ENCODE measurements at regions not wholly inside any gene's neighbourhood (a gene's known extent, or its start where the extent isn't known, plus 50 kb on each side); places are given as distances from the start of the nearest gene placed in this dataset.

DNA sequence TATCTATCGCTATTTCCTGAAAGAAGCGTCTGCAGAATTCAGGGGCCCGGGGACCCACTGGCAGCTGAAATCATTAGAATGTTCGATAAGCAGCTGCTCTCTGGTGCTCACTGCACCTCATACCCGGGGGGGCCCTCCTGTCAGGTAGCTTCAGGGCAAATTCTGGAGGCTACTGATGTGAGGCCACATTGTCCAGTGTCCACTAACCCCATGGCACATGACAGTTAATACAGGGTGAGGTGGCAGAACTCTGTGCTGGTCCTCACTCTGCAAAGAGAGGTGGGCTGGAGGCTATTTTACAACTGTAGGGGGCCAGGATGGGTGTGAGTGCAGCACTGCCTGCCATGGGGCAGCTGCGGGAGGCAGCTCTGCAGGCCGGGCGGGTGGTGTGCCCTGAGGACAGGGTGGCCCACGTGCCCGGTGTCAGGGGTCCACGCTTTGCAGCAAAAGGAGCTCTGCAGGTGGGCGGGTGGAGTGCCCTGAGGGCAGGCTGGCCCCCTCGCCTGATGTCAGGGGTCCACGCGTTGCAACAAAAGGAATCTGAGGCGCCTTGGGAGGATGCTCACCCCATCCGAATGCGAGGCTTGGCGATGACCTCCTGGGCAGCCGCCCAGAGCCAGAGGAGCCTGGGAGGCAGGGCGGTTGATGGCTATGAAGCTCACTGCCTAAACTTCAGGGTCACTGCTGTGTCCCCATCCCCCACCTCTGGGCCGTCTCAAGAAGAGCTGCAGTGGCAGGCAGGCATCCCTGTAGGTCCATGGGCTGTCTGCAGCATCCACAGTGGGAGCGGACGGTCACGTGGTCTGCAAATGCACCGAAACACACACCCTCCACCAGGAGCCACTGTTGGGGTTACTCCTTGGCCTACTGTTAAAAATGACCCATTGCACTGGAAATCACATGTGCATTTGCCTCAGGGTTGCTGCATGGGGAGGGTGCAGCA lies 207.0 kb upstream of the SALL3 start:
- no peaks in the 10 kb centered on the region for H3K27me3 ChIP-seq
- no peak overlapping the region for H3K27ac ChIP-seq
- H3K36me3 ChIP-seq, result no peaks in the 10 kb centered on the region
- intact Hi-C loops (cut with DNase I), result no loop called here
- no peaks in the 10 kb centered on the region for H3K4me1 ChIP-seq
- no peaks in the 10 kb centered on the region for H3K9me3 ChIP-seq
- TF ChIP-seq, protein P1, sequence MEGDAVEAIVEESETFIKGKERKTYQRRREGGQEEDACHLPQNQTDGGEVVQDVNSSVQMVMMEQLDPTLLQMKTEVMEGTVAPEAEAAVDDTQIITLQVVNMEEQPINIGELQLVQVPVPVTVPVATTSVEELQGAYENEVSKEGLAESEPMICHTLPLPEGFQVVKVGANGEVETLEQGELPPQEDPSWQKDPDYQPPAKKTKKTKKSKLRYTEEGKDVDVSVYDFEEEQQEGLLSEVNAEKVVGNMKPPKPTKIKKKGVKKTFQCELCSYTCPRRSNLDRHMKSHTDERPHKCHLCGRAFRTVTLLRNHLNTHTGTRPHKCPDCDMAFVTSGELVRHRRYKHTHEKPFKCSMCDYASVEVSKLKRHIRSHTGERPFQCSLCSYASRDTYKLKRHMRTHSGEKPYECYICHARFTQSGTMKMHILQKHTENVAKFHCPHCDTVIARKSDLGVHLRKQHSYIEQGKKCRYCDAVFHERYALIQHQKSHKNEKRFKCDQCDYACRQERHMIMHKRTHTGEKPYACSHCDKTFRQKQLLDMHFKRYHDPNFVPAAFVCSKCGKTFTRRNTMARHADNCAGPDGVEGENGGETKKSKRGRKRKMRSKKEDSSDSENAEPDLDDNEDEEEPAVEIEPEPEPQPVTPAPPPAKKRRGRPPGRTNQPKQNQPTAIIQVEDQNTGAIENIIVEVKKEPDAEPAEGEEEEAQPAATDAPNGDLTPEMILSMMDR (IDR thresholded peaks at IDR 0.05), result no peak
- TF ChIP-seq POLR2AphosphoS5 (IDR thresholded peaks at IDR 0.05; ENCODE audit: insufficient read depth in 1 of 2, low read depth in 1 of 2) (no peak), POLR2A (IDR thresholded peaks at IDR 0.05) (no peak)
- no peak overlapping the region for H3K4me3 ChIP-seq
- peak in 1 of 2 donors; percentile 89 for DNase-seq (ENCODE audit: extremely low spot score in 2 of 2)

DNA sequence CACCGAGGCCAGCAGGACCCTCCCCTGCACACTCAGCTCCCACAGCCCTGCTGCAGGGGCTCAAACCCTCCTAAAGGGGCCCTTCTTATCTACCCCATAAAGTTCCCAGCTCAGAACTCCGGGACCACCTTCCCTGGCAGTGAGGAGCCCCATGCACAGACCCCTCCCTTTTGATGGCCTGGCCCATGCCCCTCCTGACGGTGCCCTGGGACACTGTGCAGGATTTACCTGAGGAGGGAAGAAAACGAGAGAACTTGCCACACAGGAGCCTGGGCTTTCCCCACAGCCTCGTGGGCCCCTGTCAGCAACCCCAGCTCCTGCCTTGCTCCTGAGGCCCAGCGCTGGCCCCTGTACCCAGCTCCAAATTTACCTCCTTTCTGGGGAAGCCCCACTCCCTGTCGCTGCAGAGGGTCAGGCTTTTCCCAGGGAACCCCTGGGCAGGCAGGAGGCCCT lies 206.3 kb upstream of the SALL3 start:
- Histone ChIP-seq H3K27ac (no peak overlapping the region), H3K9me3 (no peaks in the 10 kb centered on the region), H3K4me3 (no peak overlapping the region), H3K4me1 (no peaks in the 10 kb centered on the region), H3K36me3 (no peaks in the 10 kb centered on the region), H3K27me3 (no peaks in the 10 kb centered on the region)
- intact Hi-C loops (cut with DNase I), result no loop called here
- TF ChIP-seq, protein P1 (IDR thresholded peaks at IDR 0.05), result no peak
- TF ChIP-seq POLR2A (IDR thresholded peaks at IDR 0.05) (no peak), POLR2AphosphoS5 (IDR thresholded peaks at IDR 0.05; ENCODE audit: insufficient read depth in 1 of 2, low read depth in 1 of 2) (no peak)
- no peak for DNase-seq (ENCODE audit: extremely low spot score in 2 of 2)

DNA sequence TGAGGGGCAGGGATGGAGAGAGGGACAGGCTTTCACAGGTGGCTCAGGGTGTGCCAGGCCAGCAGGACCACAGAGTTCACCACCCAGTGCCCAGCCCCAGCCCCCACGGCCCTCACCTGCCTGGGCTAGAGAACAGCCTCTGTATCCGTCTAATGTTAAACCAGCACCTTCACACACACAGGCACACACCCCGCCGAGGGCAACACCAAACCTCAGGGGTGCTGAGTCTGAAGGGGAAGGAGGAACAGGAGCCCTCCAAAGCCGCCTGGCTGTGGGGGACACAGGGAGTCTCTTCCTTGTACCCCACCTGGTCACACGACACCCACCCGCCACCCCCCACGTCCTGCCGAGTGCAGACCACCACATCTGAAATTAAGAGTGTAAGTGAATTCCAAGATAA lies 205.8 kb upstream of the SALL3 start:
- TF ChIP-seq POLR2AphosphoS5 (IDR thresholded peaks at IDR 0.05; ENCODE audit: insufficient read depth in 1 of 2, low read depth in 1 of 2), result no peak
- TF ChIP-seq, protein P1 (IDR thresholded peaks at IDR 0.05), result no peak
- TF ChIP-seq POLR2A (IDR thresholded peaks at IDR 0.05), result no peak
- H3K27ac ChIP-seq, result no peak overlapping the region
- no peaks in the 10 kb centered on the region for H3K4me1 ChIP-seq
- DNase-seq (ENCODE audit: extremely low spot score in 2 of 2), result no peak
- no peaks in the 10 kb centered on the region for H3K36me3 ChIP-seq
- H3K4me3 ChIP-seq, result no peak overlapping the region
- no peaks in the 10 kb centered on the region for H3K27me3 ChIP-seq
- intact Hi-C loops (cut with DNase I), result no loop called here
- no peaks in the 10 kb centered on the region for H3K9me3 ChIP-seq

DNA sequence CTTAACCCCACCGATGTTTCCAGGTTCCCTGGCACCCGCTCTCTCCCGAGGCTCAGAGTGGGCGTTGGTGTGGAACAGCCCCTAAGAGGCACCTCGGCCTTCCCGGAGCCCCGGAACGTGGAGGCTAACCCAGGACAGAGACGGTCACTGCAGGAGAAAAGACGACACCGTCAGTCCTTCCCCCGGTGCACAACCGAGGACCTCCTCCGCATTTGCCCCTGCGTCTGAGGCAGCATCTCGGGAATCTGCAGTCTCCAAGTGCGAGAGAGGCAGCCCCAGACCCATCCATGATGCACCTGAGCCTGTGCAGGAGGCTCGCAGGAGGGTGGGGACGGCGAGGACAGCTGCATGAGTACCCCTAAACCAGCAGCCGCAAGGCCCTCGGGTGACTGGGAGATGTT lies 204.9 kb upstream of the SALL3 start:
- H3K27me3 ChIP-seq, result no peaks in the 10 kb centered on the region
- TF ChIP-seq, protein P1 (IDR thresholded peaks at IDR 0.05), result no peak
- TF ChIP-seq POLR2AphosphoS5 (IDR thresholded peaks at IDR 0.05; ENCODE audit: insufficient read depth in 1 of 2, low read depth in 1 of 2) (no peak), POLR2A (IDR thresholded peaks at IDR 0.05) (no peak)

DNA sequence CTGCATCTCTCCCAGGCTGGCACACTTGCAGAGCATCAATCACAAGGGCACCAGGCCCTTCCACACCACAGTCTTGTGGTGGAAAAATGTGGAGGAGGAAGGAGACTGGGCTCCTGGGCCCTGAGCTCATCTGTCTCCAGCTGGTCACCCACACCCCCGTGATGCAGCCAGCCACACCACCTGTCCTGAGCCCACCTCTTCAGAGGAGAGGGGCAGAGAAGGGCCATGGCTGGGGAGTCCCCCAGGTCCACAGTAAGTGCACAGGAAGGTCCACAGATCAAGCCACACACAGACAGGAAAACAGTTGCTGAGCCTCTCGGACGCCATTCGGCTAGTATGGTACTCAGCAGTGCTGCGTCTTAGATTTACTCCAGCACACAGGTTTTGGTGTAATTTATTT lies 203.5 kb upstream of the SALL3 start:
- H3K9me3 ChIP-seq, result no peaks in the 10 kb centered on the region
- TF ChIP-seq POLR2A (IDR thresholded peaks at IDR 0.05) (no peak), POLR2AphosphoS5 (IDR thresholded peaks at IDR 0.05; ENCODE audit: insufficient read depth in 1 of 2, low read depth in 1 of 2) (no peak)
- TF ChIP-seq, protein P1 (IDR thresholded peaks at IDR 0.05), result no peak
- H3K4me1 ChIP-seq, result no peaks in the 10 kb centered on the region
- H3K36me3 ChIP-seq, result no peaks in the 10 kb centered on the region
- no peak overlapping the region for H3K27ac ChIP-seq
- DNase-seq (ENCODE audit: extremely low spot score in 2 of 2), result no peak
- intact Hi-C loops (cut with DNase I), result no loop called here
- H3K4me3 ChIP-seq, result no peak overlapping the region
- no peaks in the 10 kb centered on the region for H3K27me3 ChIP-seq

More for the DNA sequence above, 204.9 kb upstream of the SALL3 start:
- no peak overlapping the region for H3K27ac ChIP-seq
- intact Hi-C loops (cut with DNase I), result no loop called here
- H3K4me1 ChIP-seq, result no peaks in the 10 kb centered on the region
- no peaks in the 10 kb centered on the region for H3K36me3 ChIP-seq
- no peak overlapping the region for H3K4me3 ChIP-seq
- H3K9me3 ChIP-seq, result no peaks in the 10 kb centered on the region
- DNase-seq (ENCODE audit: extremely low spot score in 2 of 2), result no peak

Data from vagina (tissue), 2 donors.